ENCODE measurements at regions not wholly inside any gene's neighbourhood (a gene's known extent, or its start where the extent isn't known, plus 50 kb on each side); places are given as distances from the start of the nearest gene placed in this dataset.

- no peak for DNase-seq (ENCODE audit: low read depth, low spot score)
- ChIA-PET POLR2A (interaction anchor here (0.6 kb wide), 1 partner anchor 474 kb away, joined by 3 read pairs; the partner anchor contains the start of gene FNDC1), CTCF (interaction anchor here (1.6 to 3.8 kb wide), 5 partner anchors 10 to 469 kb away, joined by 4 to 17 read pairs (median 12); no protein-coding TSS in a partner anchor)
- no peak for TF ChIP-seq CTCF (IDR thresholded peaks at IDR 0.05; ENCODE audit: insufficient read depth, low read length, missing control alignments)
- H3K4me3 ChIP-seq (ENCODE audit: low read depth, low read length) = no peak overlapping the region
These were observed 50.0 kb downstream of the SOD2 start for GRCh38 chr6:159642995-159643394.

- no peak overlapping the region for H3K4me3 ChIP-seq (ENCODE audit: low read depth, low read length)
- TF ChIP-seq CTCF (IDR thresholded peaks at IDR 0.05; ENCODE audit: insufficient read depth, low read length, missing control alignments) = no peak
- CTCF ChIA-PET = interaction anchor here (1.6 to 3.8 kb wide), 5 partner anchors 9 to 468 kb away, joined by 4 to 17 read pairs (median 12); no protein-coding TSS in a partner anchor
- no peak for DNase-seq (ENCODE audit: low read depth, low spot score)
- POLR2A ChIA-PET = no interaction called here
These were observed 50.6 kb downstream of the SOD2 start for GRCh38 chr6:159642481-159642880.

GRCh38 chr6:159640722-159641482, 52.1 kb downstream of the SOD2 start:
- DNase-seq (ENCODE audit: low read depth, low spot score) = no peak
- H3K4me3 ChIP-seq (ENCODE audit: low read depth, low read length) = no peak overlapping the region
- POLR2A ChIA-PET = no interaction called here
- TF ChIP-seq CTCF (IDR thresholded peaks at IDR 0.05; ENCODE audit: insufficient read depth, low read length, missing control alignments) = no peak
- CTCF ChIA-PET = interaction anchor here (1.6 to 3.8 kb wide), 6 partner anchors 8 to 467 kb away, joined by 4 to 17 read pairs (median 8); no protein-coding TSS in a partner anchor

- CTCF ChIA-PET = interaction anchor here (1.6 to 3.8 kb wide), 4 partner anchors 15 to 466 kb away, joined by 4 to 17 read pairs (median 10); no protein-coding TSS in a partner anchor
- no peak for TF ChIP-seq CTCF (IDR thresholded peaks at IDR 0.05; ENCODE audit: insufficient read depth, low read length, missing control alignments)
- no peak for DNase-seq (ENCODE audit: low read depth, low spot score)
- POLR2A ChIA-PET = no interaction called here
- no peak overlapping the region for H3K4me3 ChIP-seq (ENCODE audit: low read depth, low read length)
These were observed 52.7 kb downstream of the SOD2 start for GRCh38 chr6:159640322-159640721.

GRCh38 chr6:159639721-159640120, 53.3 kb downstream of the SOD2 start:
- TF ChIP-seq CTCF (IDR thresholded peaks at IDR 0.05; ENCODE audit: insufficient read depth, low read length, missing control alignments) = no peak
- POLR2A ChIA-PET = no interaction called here
- CTCF ChIA-PET = interaction anchor here (3.8 kb wide), 1 partner anchor 15 kb away, joined by 17 read pairs; no protein-coding TSS in a partner anchor
- no peak overlapping the region for H3K4me3 ChIP-seq (ENCODE audit: low read depth, low read length)
- DNase-seq (ENCODE audit: low read depth, low spot score) = no peak

GRCh38 chr6:159633196-159633595, 59.8 kb downstream of the SOD2 start:
- no peak for DNase-seq (ENCODE audit: low read depth, low spot score)
- ChIA-PET CTCF (interaction anchor here (0.7 to 8.0 kb wide), 12 partner anchors 9 to 591 kb away, joined by 3 to 50 read pairs (median 4); no protein-coding TSS in a partner anchor), POLR2A (no interaction called here)
- TF ChIP-seq CTCF (IDR thresholded peaks at IDR 0.05; ENCODE audit: insufficient read depth, low read length, missing control alignments) = peak; percentile 46
- no peak overlapping the region for H3K4me3 ChIP-seq (ENCODE audit: low read depth, low read length)
